ENCODE measurements at regions not wholly inside any gene's neighbourhood (a gene's known extent, or its start where the extent isn't known, plus 50 kb on each side); places are given as distances from the start of the nearest gene placed in this dataset.

GRCh38 chr4:111499291-111499690 is 646.0 kb upstream of the FAM241A start:
- Histone ChIP-seq H3K27me3 (ENCODE audit: control insufficient read depth, insufficient read depth, low read length) (no peaks in the 10 kb centered on the region), H4K5ac (ENCODE audit: low read depth, low read length) (no peak overlapping the region), H3K23ac (ENCODE audit: low read depth, low read length) (no peak overlapping the region), H3K79me1 (ENCODE audit: low read depth in 1 of 2, low read length in 2 of 2) (no peaks in the 10 kb centered on the region), H3K9me3 (ENCODE audit: control insufficient read depth, insufficient read depth, low read length) (no peaks in the 10 kb centered on the region), H3K4me3 (ENCODE audit: insufficient read depth, low read depth, low read length) (no peak overlapping the region), H2AFZ (replicated peaks; ENCODE audit: low read length, poor library complexity) (no peak overlapping the region), H4K20me1 (ENCODE audit: insufficient read depth, low read length) (no peaks in the 10 kb centered on the region), H3K4me1 (ENCODE audit: control insufficient read depth, insufficient read depth, low read length) (0 out of 2 replicates have a peak, but pooled peaks cover 2% of the 10 kb centered on the region), H3K56ac (ENCODE audit: extremely low read depth, insufficient read depth, low read length) (no peak overlapping the region), H3K4me2 (ENCODE audit: low read depth, low read length) (no peak overlapping the region), H2AK9ac (replicated peaks; ENCODE audit: low read depth, low read length, poor library complexity) (no peak overlapping the region), H4K8ac (ENCODE audit: low read depth in 2 of 2, low read length in 2 of 2) (peak overlapping the region in 1 of 2 experiments; percentile 65; a peak in 1 of 4 replicates), H3K18ac (ENCODE audit: low read depth, low read length) (no peak overlapping the region), H2BK120ac (ENCODE audit: low read depth, low read length) (no peak overlapping the region), H3K36me3 (ENCODE audit: control insufficient read depth, insufficient read depth, low read length) (no peaks in the 10 kb centered on the region), H2BK5ac (ENCODE audit: low read depth, low read length, poor library complexity, severe bottlenecking) (peak overlapping the region; percentile 26), H4K91ac (ENCODE audit: insufficient read depth, low read depth, low read length) (no peak overlapping the region; the same call in 1 of the 2 replicates), H2BK15ac (ENCODE audit: low read depth, low read length) (peak overlapping the region; percentile 60; the same call in 1 of the 3 replicates), H2BK20ac (ENCODE audit: low read depth, low read length) (no peak overlapping the region), H2AK5ac (ENCODE audit: low read depth, low read length) (no peak overlapping the region), H3K4ac (ENCODE audit: low read depth, low read length) (no peak overlapping the region), H3K9ac (ENCODE audit: low read depth, low read length) (no peak overlapping the region), H3K14ac (replicated peaks; ENCODE audit: low read depth, low read length) (no peak overlapping the region), H3K9me1 (ENCODE audit: insufficient read depth, low read length) (no peaks in the 10 kb centered on the region; the same call in 1 of the 2 replicates), H3K27ac (ENCODE audit: insufficient read depth, low read length) (no peak overlapping the region)
- ChIA-PET POLR2A (ENCODE audit: unreplicated experiment) (no interaction called here), CTCF (no interaction called here)
- TF ChIP-seq BHLHE40 (IDR thresholded peaks at IDR 0.05; ENCODE audit: low read depth, low read length), result no peak
- TF ChIP-seq, protein P1, sequence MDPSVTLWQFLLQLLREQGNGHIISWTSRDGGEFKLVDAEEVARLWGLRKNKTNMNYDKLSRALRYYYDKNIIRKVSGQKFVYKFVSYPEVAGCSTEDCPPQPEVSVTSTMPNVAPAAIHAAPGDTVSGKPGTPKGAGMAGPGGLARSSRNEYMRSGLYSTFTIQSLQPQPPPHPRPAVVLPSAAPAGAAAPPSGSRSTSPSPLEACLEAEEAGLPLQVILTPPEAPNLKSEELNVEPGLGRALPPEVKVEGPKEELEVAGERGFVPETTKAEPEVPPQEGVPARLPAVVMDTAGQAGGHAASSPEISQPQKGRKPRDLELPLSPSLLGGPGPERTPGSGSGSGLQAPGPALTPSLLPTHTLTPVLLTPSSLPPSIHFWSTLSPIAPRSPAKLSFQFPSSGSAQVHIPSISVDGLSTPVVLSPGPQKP (IDR thresholded peaks at IDR 0.05; ENCODE audit: borderline replicate concordance, low read depth, low read length), result no peak
- TF ChIP-seq MAZ (IDR thresholded peaks at IDR 0.05; ENCODE audit: borderline replicate concordance, low read depth, low read length), result no peak
- TF ChIP-seq MXI1 (IDR thresholded peaks at IDR 0.05; ENCODE audit: borderline replicate concordance, low read depth, low read length), result no peak
- no peak for TF ChIP-seq MAFK (IDR thresholded peaks at IDR 0.05; ENCODE audit: low read depth, low read length)
- TF ChIP-seq, protein P2, sequence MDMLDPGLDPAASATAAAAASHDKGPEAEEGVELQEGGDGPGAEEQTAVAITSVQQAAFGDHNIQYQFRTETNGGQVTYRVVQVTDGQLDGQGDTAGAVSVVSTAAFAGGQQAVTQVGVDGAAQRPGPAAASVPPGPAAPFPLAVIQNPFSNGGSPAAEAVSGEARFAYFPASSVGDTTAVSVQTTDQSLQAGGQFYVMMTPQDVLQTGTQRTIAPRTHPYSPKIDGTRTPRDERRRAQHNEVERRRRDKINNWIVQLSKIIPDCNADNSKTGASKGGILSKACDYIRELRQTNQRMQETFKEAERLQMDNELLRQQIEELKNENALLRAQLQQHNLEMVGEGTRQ (IDR thresholded peaks at IDR 0.05; ENCODE audit: low read depth, low read length), result no peak
- no peak for TF ChIP-seq RAD21 (IDR thresholded peaks at IDR 0.05; ENCODE audit: low read length)
- TF ChIP-seq RFX5 (IDR thresholded peaks at IDR 0.05; ENCODE audit: low read depth, low read length), result no peak
- TF ChIP-seq FOS (IDR thresholded peaks at IDR 0.05; ENCODE audit: low read depth, low read length), result no peak
- no peak for TF ChIP-seq RCOR1 (IDR thresholded peaks at IDR 0.05; ENCODE audit: insufficient replicate concordance, low read length)
- no peak for TF ChIP-seq CHD1 (IDR thresholded peaks at IDR 0.05; ENCODE audit: low read depth, low read length)
- no peak for TF ChIP-seq NFE2L2 (IDR thresholded peaks at IDR 0.05; ENCODE audit: low read depth, low read length)
- no peak for TF ChIP-seq CTCF (conservative IDR thresholded peaks at IDR 0.05; ENCODE audit: low read depth, low read length)
- TF ChIP-seq CEBPB (IDR thresholded peaks at IDR 0.05; ENCODE audit: low read depth, low read length), result no peak
- no peak for TF ChIP-seq SMC3 (IDR thresholded peaks at IDR 0.05; ENCODE audit: low read depth, low read length)
- TF ChIP-seq POLR2A (IDR thresholded peaks at IDR 0.05; ENCODE audit: low read depth, low read length), result no peak
- WGBS, 2 experiments (ENCODE audit: extremely low coverage in 2 of 2, insufficient read length in 1 of 2), result 0% methylated on average over 1 of the region's 3 CpGs; no CpG with 5 or more reads in 1 of the 2 experiments
- no TSS peak for BruUV-seq (replicated peaks)
- intact Hi-C loops (cut with micrococcal nuclease) (no loop called here), in situ Hi-C loops (cut with MboI; ENCODE audit: low sequenced_read_pairs) (no loop called here), dilution Hi-C loops (cut with HindIII; ENCODE audit: low sequenced_read_pairs, unreplicated experiment) (no loop called here)
- peak; percentile 81 for ATAC-seq (ENCODE audit: low read depth)
- peak; percentile 61 for DNase-seq

Data from IMR-90 (cell line).